ENCODE measurements at regions not wholly inside any gene's neighbourhood (a gene's known extent, or its start where the extent isn't known, plus 50 kb on each side); places are given as distances from the start of the nearest gene placed in this dataset.

- TF ChIP-seq EP300 (IDR thresholded peaks at IDR 0.05; ENCODE audit: borderline replicate concordance) (no peak), CEBPB (IDR thresholded peaks at IDR 0.05) (no peak), MAX (IDR thresholded peaks at IDR 0.05) (no peak), CREB1 (IDR thresholded peaks at IDR 0.05; ENCODE audit: low read depth) (no peak), NFIC (IDR thresholded peaks at IDR 0.05) (no peak)
- TF ChIP-seq, protein P1, sequence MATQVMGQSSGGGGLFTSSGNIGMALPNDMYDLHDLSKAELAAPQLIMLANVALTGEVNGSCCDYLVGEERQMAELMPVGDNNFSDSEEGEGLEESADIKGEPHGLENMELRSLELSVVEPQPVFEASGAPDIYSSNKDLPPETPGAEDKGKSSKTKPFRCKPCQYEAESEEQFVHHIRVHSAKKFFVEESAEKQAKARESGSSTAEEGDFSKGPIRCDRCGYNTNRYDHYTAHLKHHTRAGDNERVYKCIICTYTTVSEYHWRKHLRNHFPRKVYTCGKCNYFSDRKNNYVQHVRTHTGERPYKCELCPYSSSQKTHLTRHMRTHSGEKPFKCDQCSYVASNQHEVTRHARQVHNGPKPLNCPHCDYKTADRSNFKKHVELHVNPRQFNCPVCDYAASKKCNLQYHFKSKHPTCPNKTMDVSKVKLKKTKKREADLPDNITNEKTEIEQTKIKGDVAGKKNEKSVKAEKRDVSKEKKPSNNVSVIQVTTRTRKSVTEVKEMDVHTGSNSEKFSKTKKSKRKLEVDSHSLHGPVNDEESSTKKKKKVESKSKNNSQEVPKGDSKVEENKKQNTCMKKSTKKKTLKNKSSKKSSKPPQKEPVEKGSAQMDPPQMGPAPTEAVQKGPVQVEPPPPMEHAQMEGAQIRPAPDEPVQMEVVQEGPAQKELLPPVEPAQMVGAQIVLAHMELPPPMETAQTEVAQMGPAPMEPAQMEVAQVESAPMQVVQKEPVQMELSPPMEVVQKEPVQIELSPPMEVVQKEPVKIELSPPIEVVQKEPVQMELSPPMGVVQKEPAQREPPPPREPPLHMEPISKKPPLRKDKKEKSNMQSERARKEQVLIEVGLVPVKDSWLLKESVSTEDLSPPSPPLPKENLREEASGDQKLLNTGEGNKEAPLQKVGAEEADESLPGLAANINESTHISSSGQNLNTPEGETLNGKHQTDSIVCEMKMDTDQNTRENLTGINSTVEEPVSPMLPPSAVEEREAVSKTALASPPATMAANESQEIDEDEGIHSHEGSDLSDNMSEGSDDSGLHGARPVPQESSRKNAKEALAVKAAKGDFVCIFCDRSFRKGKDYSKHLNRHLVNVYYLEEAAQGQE (IDR thresholded peaks at IDR 0.05; ENCODE audit: low read depth) = no peak
Observed at GRCh38 chr6:168888102-168888501, 365.5 kb downstream of the THBS2 start.
